OCI-LY1 (cell line): ENCODE measurements at regions not wholly inside any gene's neighbourhood (a gene's known extent, or its start where the extent isn't known, plus 50 kb on each side); places are given as distances from the start of the nearest gene placed in this dataset.

ENCODE experiments used
- H2AFZ ChIP-seq: fragments of 200-600 bp; sonication (generic), shearing (Covaris generic); 2 replicates; pipeline ENCODE4 v1.6.0; 2014; ENCODE audit warnings: antibody characterized with exemption, mild to moderate bottlenecking, low read length
- H3F3A ChIP-seq: fragments of 200-600 bp; sonication (generic), shearing (Covaris generic); 2 replicates; pipeline ENCODE4 v1.6.0; 2014; ENCODE audit warnings: mild to moderate bottlenecking, antibody characterized with exemption, low read length, moderate library complexity; ENCODE audit not compliant: insufficient read depth
- H3K27ac ChIP-seq: fragments of 200-600 bp; sonication (generic); 2 replicates; pipeline ENCODE4 v1.5.1; 2014; ENCODE audit warnings: low read length, mixed run types, mild to moderate bottlenecking, low read depth; ENCODE audit not compliant: poor library complexity, severe bottlenecking
- H3K27me3 ChIP-seq: fragments of 200-600 bp; sonication (generic); 2 replicates; pipeline ENCODE4 v1.6.0; 2014; ENCODE audit warnings: antibody characterized with exemption, mild to moderate bottlenecking, low read length, moderate library complexity; ENCODE audit not compliant: insufficient read depth
- H3K36me3 ChIP-seq: fragments of 200-600 bp; sonication (generic); 2 replicates; pipeline ENCODE4 v1.6.1; 2014; ENCODE audit warnings: mild to moderate bottlenecking, antibody characterized with exemption, low read length, moderate library complexity, mixed read lengths; ENCODE audit not compliant: insufficient read depth
- H3K4me1 ChIP-seq: fragments of 200-600 bp; sonication (generic); 2 replicates; pipeline ENCODE4 v1.5.1; 2014; ENCODE audit warnings: mild to moderate bottlenecking, low read length, moderate library complexity; ENCODE audit not compliant: insufficient read depth, severe bottlenecking
- H3K4me2 ChIP-seq: fragments of 200-600 bp; sonication (generic), shearing (Covaris generic); 2 replicates; pipeline ENCODE4 v1.6.1; 2014; ENCODE audit warnings: low read length
- H3K4me3 ChIP-seq: fragments of 200-600 bp; sonication (generic); 2 replicates; pipeline ENCODE4 v1.5.1; 2014; ENCODE audit warnings: low read length, low read depth, mild to moderate bottlenecking, mixed read lengths; ENCODE audit not compliant: poor library complexity, severe bottlenecking
- H3K79me2 ChIP-seq: fragments of 200-600 bp; shearing (Covaris generic); 2 replicates; pipeline ENCODE4 v1.6.1; 2016; ENCODE audit warnings: mixed run types, low read length, mixed read lengths; ENCODE audit not compliant: insufficient read depth
- H3K9ac ChIP-seq: fragments of 200-600 bp; sonication (generic), shearing (Covaris generic); 2 replicates; pipeline ENCODE4 v1.6.1; 2014; ENCODE audit warnings: mild to moderate bottlenecking, low read length, mixed read lengths
- H3K9me2 ChIP-seq: fragments of 200-600 bp; sonication (generic), shearing (Covaris generic); 2 replicates; pipeline ENCODE4 v1.6.1; 2014; ENCODE audit warnings: low read depth, mild to moderate bottlenecking, low read length, mixed read lengths
- H3K9me3 ChIP-seq: fragments of 200-600 bp; shearing (Covaris generic); 2 replicates; pipeline ENCODE4 v1.6.1; 2014; ENCODE audit warnings: low read length, mixed read lengths
- H4K20me1 ChIP-seq: fragments of 200-600 bp; sonication (generic), shearing (Covaris generic); 2 replicates; pipeline ENCODE4 v1.6.0; 2016; ENCODE audit warnings: mild to moderate bottlenecking, low read length; ENCODE audit not compliant: insufficient read depth
- CTCF ChIP-seq: fragments of 200-600 bp; sonication (generic), shearing (Covaris generic); IDR thresholded peaks from 2 replicates; pipeline ENCODE4 v1.5.1; 2017; ENCODE audit warnings: mild to moderate bottlenecking, antibody characterized with exemption, low read length, moderate library complexity, mixed read lengths
- EZH2 ChIP-seq: fragments of 200-600 bp; sonication (generic), shearing (Covaris generic); IDR thresholded peaks from 2 replicates; pipeline ENCODE4 v1.8.0; 2017; ENCODE audit warnings: borderline replicate concordance, mixed run types, mild to moderate bottlenecking, antibody characterized with exemption, low read length, moderate library complexity, mixed read lengths

GRCh38 chr10:120012131-120012400 is 119.5 kb downstream of the SEC23IP start:
- no peaks in the 10 kb centered on the region for H4K20me1 ChIP-seq
- no peak for TF ChIP-seq CTCF
- TF ChIP-seq EZH2 = no peak
- H3K9me2 ChIP-seq = no peaks in the 10 kb centered on the region
- H3K4me3 ChIP-seq = no peak overlapping the region
- no peaks in the 10 kb centered on the region for H3K79me2 ChIP-seq
- H3K27ac ChIP-seq = no peak overlapping the region
- H3K4me1 ChIP-seq = no peaks in the 10 kb centered on the region
- no peak overlapping the region for H3K9ac ChIP-seq
- no peaks in the 10 kb centered on the region for H3K36me3 ChIP-seq
- H3K27me3 ChIP-seq = no peaks in the 10 kb centered on the region
- H2AFZ ChIP-seq = no peak overlapping the region
- no peaks in the 10 kb centered on the region for H3K9me3 ChIP-seq
- no peaks in the 10 kb centered on the region for H3F3A ChIP-seq
- no peak overlapping the region for H3K4me2 ChIP-seq

GRCh38 chr10:120012566-120012965 is 120.0 kb downstream of the SEC23IP start:
- Histone ChIP-seq H3K36me3 (no peaks in the 10 kb centered on the region), H3K9ac (no peak overlapping the region), H4K20me1 (no peaks in the 10 kb centered on the region), H3F3A (no peaks in the 10 kb centered on the region), H3K79me2 (no peaks in the 10 kb centered on the region), H3K27ac (no peak overlapping the region), H3K4me3 (no peak overlapping the region), H3K27me3 (no peaks in the 10 kb centered on the region), H3K9me2 (no peaks in the 10 kb centered on the region), H3K4me1 (no peaks in the 10 kb centered on the region), H2AFZ (no peak overlapping the region), H3K4me2 (no peak overlapping the region), H3K9me3 (no peaks in the 10 kb centered on the region)
- TF ChIP-seq EZH2 (no peak), CTCF (no peak)

- Histone ChIP-seq H3K79me2 (no peaks in the 10 kb centered on the region), H3K27me3 (no peaks in the 10 kb centered on the region; the same call in 1 of the 2 replicates), H3K36me3 (no peaks in the 10 kb centered on the region), H3K9me3 (no peaks in the 10 kb centered on the region), H4K20me1 (no peaks in the 10 kb centered on the region), H3K9ac (no peak overlapping the region), H3K4me1 (no peaks in the 10 kb centered on the region), H3F3A (no peaks in the 10 kb centered on the region), H3K4me3 (no peak overlapping the region), H3K9me2 (no peaks in the 10 kb centered on the region), H3K4me2 (no peak overlapping the region), H2AFZ (no peak overlapping the region), H3K27ac (no peak overlapping the region)
- TF ChIP-seq EZH2 = no peak
- TF ChIP-seq CTCF = no peak
These were observed 121.5 kb downstream of the SEC23IP start for GRCh38 chr10:120014031-120014430.
